OCI-LY3 (cell line): ENCODE measurements at regions not wholly inside any gene's neighbourhood (a gene's known extent, or its start where the extent isn't known, plus 50 kb on each side); places are given as distances from the start of the nearest gene placed in this dataset.

Experiments
- H2AFZ ChIP-seq: fragments of 200-600, 300-600 bp; shearing (Covaris generic); 2 replicates; pipeline ENCODE4 v1.6.0; 2014; ENCODE audit warnings: antibody characterized with exemption, low read depth, low read length
- H3K27ac ChIP-seq: fragments of 200-600, 300-600 bp; sonication (generic); 2 replicates; pipeline ENCODE4 v1.5.1; 2014; ENCODE audit warnings: mild to moderate bottlenecking, low read length, moderate library complexity, mixed read lengths
- H3K27me3 ChIP-seq: fragments of 200-600, 300-600 bp; sonication (generic); 2 replicates; pipeline ENCODE4 v1.6.1; 2014; ENCODE audit warnings: low read depth, low read length, mixed read lengths
- H3K36me3 ChIP-seq: fragments of 200-600, 300-600 bp; sonication (generic); replicated peaks from 2 replicates; pipeline ENCODE3; 2014; ENCODE audit warnings: low read depth, low read length, mixed read lengths
- H3K4me1 ChIP-seq: fragments of 300-600, 200-600 bp; sonication (generic); 2 replicates; pipeline ENCODE4 v1.6.1; 2014; ENCODE audit warnings: low read length, mixed read lengths
- H3K4me2 ChIP-seq: fragments of 200-600, 300-600 bp; sonication (generic); 2 replicates; pipeline ENCODE4 v1.6.1; 2014; ENCODE audit warnings: low read length, mixed read lengths
- H3K4me3 ChIP-seq: fragments of 300-600, 200-600 bp; sonication (generic); 2 replicates; pipeline ENCODE4 v1.5.1; 2014; ENCODE audit warnings: antibody characterized with exemption, mild to moderate bottlenecking, low read length, moderate library complexity
- H3K79me2 ChIP-seq: fragments of 300-600, 200-600 bp; shearing (Covaris generic); 2 replicates; pipeline ENCODE4 v1.6.1; 2014; ENCODE audit warnings: mild to moderate bottlenecking, low read length, mixed read lengths
- H3K9ac ChIP-seq: fragments of 300-600, 200-600 bp; shearing (Covaris generic); 2 replicates; pipeline ENCODE4 v1.6.0; 2014; ENCODE audit warnings: mild to moderate bottlenecking, low read length, moderate library complexity
- H3K9me3 ChIP-seq: fragments of 200-600, 300-600 bp; shearing (Covaris generic); 2 replicates; pipeline ENCODE4 v1.6.1; 2014; ENCODE audit warnings: low read length, mixed read lengths; ENCODE audit not compliant: insufficient read depth
- H4K20me1 ChIP-seq: fragments of 200-600, 300-600 bp; sonication (generic); 2 replicates; pipeline ENCODE4 v1.6.1; 2016; ENCODE audit warnings: low read length, mixed read lengths; ENCODE audit not compliant: insufficient read depth
- EZH2phosphoT487 ChIP-seq: fragments of 200-600 bp; shearing (Covaris generic); IDR thresholded peaks from 2 replicates; pipeline ENCODE4 v1.6.1; 2018; ENCODE audit warnings: antibody characterized with exemption, mixed run types, low read depth
- TF ChIP-seq, protein P1 (sequence below): fragments of 200-600, 300-600 bp; sonication (generic); IDR thresholded peaks from 2 replicates; pipeline ENCODE4 v1.5.1; 2014; ENCODE audit warnings: antibody characterized with exemption, low read length, low read depth

DNA sequence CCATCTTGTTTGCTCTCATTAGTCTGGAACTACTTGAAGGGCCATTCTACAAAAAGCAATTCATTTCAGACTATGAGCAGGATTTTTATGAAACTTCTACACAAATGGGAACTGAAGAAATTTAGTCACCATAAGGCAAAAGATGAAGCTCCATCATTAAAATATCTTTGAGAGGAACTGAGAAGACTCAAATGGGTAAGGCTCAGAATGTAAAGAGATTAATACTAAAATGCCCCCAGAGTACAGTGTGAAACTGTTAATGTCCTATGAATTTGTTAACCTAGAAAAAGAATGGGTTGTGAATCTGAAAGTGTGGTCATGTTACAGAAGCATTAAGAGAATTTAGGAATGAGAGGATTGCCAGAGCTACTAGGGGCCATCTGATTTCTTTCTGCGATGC is 77.9 kb upstream of the SLC7A11 start:
- Histone ChIP-seq H2AFZ (no peak overlapping the region), H3K27me3 (no peaks in the 10 kb centered on the region), H3K9me3 (no peaks in the 10 kb centered on the region), H3K4me3 (peak overlapping the region; percentile 24), H3K27ac (peak overlapping the region; percentile 59), H3K36me3 (no peaks in the 10 kb centered on the region), H3K79me2 (no peaks in the 10 kb centered on the region), H3K4me1 (peaks cover 20% of the 10 kb centered on the region), H3K4me2 (peak overlapping the region; percentile 61), H3K9ac (no peak overlapping the region; the same call in 1 of the 2 replicates), H4K20me1 (no peaks in the 10 kb centered on the region)
- no peak for TF ChIP-seq EZH2phosphoT487
- TF ChIP-seq, protein P1, sequence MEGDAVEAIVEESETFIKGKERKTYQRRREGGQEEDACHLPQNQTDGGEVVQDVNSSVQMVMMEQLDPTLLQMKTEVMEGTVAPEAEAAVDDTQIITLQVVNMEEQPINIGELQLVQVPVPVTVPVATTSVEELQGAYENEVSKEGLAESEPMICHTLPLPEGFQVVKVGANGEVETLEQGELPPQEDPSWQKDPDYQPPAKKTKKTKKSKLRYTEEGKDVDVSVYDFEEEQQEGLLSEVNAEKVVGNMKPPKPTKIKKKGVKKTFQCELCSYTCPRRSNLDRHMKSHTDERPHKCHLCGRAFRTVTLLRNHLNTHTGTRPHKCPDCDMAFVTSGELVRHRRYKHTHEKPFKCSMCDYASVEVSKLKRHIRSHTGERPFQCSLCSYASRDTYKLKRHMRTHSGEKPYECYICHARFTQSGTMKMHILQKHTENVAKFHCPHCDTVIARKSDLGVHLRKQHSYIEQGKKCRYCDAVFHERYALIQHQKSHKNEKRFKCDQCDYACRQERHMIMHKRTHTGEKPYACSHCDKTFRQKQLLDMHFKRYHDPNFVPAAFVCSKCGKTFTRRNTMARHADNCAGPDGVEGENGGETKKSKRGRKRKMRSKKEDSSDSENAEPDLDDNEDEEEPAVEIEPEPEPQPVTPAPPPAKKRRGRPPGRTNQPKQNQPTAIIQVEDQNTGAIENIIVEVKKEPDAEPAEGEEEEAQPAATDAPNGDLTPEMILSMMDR: no peak

DNA sequence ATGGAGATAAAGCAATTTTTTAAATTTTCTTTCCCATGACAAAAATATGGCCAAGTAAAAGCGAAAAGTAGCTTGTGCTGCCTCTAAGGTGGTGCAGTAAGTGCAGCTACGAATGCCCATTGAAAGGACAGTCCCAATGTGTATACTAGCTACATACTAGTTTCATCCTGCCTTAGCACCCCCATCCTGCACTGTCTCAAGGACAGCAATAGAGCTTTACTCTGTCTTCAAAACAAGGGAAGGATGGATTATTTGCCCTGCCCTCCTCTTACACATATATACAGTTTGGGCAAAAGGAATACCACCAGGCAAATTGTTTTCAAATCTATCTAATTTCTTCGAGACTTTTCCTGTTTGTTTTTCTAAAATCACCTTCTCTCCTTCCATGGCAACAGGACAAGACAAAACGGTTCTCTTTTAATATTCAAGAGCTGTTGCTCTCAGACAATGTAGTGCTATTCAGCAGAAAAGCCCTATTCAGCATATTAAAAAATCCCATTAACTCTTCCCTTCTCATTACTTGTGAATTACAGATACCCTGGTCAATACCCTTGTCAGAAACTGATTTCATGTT is 75.1 kb upstream of the SLC7A11 start:
- no peaks in the 10 kb centered on the region for H4K20me1 ChIP-seq
- H2AFZ ChIP-seq: no peak overlapping the region

DNA sequence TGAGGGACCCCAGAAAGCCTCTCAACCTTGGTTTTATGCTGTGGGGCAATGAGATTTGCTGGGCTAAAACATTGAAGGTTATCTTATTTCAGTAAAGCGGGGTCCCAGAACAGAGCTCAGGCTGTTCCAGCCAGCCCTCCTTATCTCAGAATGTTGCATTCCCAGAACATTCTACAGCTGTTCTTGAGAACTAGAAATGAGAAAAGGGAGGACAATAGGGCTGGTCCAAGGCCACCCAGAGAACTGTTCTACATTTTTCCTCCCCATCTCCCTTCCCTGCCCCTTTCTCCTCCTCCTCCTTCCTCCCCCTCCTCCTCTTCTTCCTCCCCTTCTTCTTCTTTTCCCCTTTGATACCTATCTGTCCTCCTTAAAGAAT is 70.4 kb upstream of the SLC7A11 start:
- TF ChIP-seq, protein P1: no peak
- TF ChIP-seq EZH2phosphoT487: no peak
- Histone ChIP-seq H3K79me2 (no peaks in the 10 kb centered on the region), H3K4me2 (no peak overlapping the region), H3K27me3 (no peaks in the 10 kb centered on the region), H4K20me1 (no peaks in the 10 kb centered on the region), H3K36me3 (peaks cover 2% of the 10 kb centered on the region), H3K27ac (no peak overlapping the region), H2AFZ (no peak overlapping the region), H3K4me1 (peaks cover 2% of the 10 kb centered on the region), H3K9ac (no peak overlapping the region), H3K4me3 (no peak overlapping the region), H3K9me3 (no peaks in the 10 kb centered on the region)

More for the DNA sequence above, 75.1 kb upstream of the SLC7A11 start:
- Histone ChIP-seq H3K36me3 (no peaks in the 10 kb centered on the region), H3K4me1 (peaks cover 20% of the 10 kb centered on the region), H3K4me2 (no peak overlapping the region), H3K27ac (no peak overlapping the region), H3K9ac (no peak overlapping the region), H3K79me2 (no peaks in the 10 kb centered on the region), H3K4me3 (no peak overlapping the region), H3K27me3 (no peaks in the 10 kb centered on the region), H3K9me3 (no peaks in the 10 kb centered on the region)
- TF ChIP-seq, protein P1: no peak
- no peak for TF ChIP-seq EZH2phosphoT487

DNA sequence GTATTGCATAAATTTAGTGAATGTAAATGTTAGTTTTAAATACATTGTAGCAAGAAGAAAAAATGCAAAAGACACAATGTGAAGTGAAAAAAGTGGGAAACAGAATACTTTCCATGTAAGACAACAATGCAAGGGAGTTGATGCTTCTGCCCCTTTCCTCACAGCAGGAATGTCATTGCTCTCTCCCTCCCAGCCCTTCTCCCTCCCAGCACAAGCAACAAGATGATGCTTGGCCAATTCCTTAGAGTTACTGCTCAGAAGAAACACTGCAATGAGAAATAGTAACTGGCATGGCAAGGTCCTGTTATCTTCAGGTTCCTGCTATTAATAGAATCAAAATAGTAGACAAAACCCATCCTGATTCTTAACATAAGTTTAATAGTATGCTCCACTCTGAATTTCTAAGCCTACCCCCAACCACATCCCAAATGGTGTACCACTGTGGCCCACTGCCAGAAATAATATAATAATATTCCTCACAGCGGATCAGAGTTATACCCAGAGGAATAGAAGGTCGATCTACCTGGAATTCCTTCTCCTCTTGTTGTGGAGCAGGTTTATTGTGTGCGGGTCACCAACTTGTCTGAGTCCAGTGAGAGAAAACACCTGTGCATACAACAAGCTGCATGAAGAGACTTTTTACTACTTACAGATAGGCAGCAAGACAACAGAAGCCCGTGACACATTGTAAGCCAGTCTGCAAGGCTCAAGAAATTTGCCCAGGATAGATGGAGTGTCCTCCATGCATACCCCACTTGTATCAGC is 69.8 kb upstream of the SLC7A11 start:
- Histone ChIP-seq H3K9me3 (peaks cover 3% of the 10 kb centered on the region), H3K4me3 (no peak overlapping the region), H3K79me2 (no peaks in the 10 kb centered on the region), H3K27me3 (no peaks in the 10 kb centered on the region), H3K36me3 (peaks cover 4% of the 10 kb centered on the region), H4K20me1 (no peaks in the 10 kb centered on the region), H3K9ac (no peak overlapping the region), H3K4me1 (peaks cover 8% of the 10 kb centered on the region), H2AFZ (no peak overlapping the region), H3K27ac (no peak overlapping the region), H3K4me2 (no peak overlapping the region)
- TF ChIP-seq, protein P1: no peak
- no peak for TF ChIP-seq EZH2phosphoT487
